ENCODE measurements at regions not wholly inside any gene's neighbourhood (a gene's known extent, or its start where the extent isn't known, plus 50 kb on each side); places are given as distances from the start of the nearest gene placed in this dataset.
A peak's percentile ranks its signal among the peaks of the same experiment; 100 is the strongest.
"Not testable (repeated sequence)": the region's sequence is repeated elsewhere in the genome, so short reads cannot be mapped to it uniquely, and the experiment has no call there.

GRCh38 chr5:172546196-172546595, 91.9 kb upstream of the SH3PXD2B start:
- no peak for DNase-seq

GRCh38 chr5:172545291-172545801, 91.0 kb upstream of the SH3PXD2B start:
- DNase-seq, result no peak

- no peak for DNase-seq
Observed at GRCh38 chr5:172544371-172545095, 90.2 kb upstream of the SH3PXD2B start.

- DNase-seq, result no peak
Observed at GRCh38 chr5:172543484-172544298, 89.4 kb upstream of the SH3PXD2B start.

GRCh38 chr5:172542651-172543131, 88.4 kb upstream of the SH3PXD2B start:
- no peak for DNase-seq

- no peak for DNase-seq
Observed at GRCh38 chr5:172541773-172542136, 87.4 kb upstream of the SH3PXD2B start.

GRCh38 chr5:172541099-172541772, 86.9 kb upstream of the SH3PXD2B start:
- no peak for DNase-seq

GRCh38 chr5:172540099-172540870, 86.0 kb upstream of the SH3PXD2B start:
- no peak for DNase-seq

GRCh38 chr5:172535108-172535445, 80.8 kb upstream of the SH3PXD2B start:
- no peak for DNase-seq

- DNase-seq, result peak; percentile 62
Observed at GRCh38 chr5:172534229-172535107, 80.1 kb upstream of the SH3PXD2B start.

- DNase-seq, result peak; percentile 9
Observed at GRCh38 chr5:172533399-172534228, 79.3 kb upstream of the SH3PXD2B start.

GRCh38 chr5:172533058-172533398, 78.7 kb upstream of the SH3PXD2B start:
- DNase-seq, result no peak

GRCh38 chr5:172532439-172532838, 78.1 kb upstream of the SH3PXD2B start:
- DNase-seq, result not testable (repeated sequence)

GRCh38 chr5:172531704-172532026, 77.3 kb upstream of the SH3PXD2B start:
- DNase-seq, result no peak

GRCh38 chr5:172530878-172531703, 76.8 kb upstream of the SH3PXD2B start:
- peak; percentile 72 for DNase-seq

- DNase-seq, result no peak
Observed at GRCh38 chr5:172530406-172530805, 76.1 kb upstream of the SH3PXD2B start.

- DNase-seq, result no peak
Observed at GRCh38 chr5:172529896-172530295, 75.6 kb upstream of the SH3PXD2B start.

- no peak for DNase-seq
Observed at GRCh38 chr5:172528440-172528839, 74.1 kb upstream of the SH3PXD2B start.

GRCh38 chr5:172527559-172527958, 73.2 kb upstream of the SH3PXD2B start:
- no peak for DNase-seq

- DNase-seq, result no peak
Observed at GRCh38 chr5:172525996-172526360, 71.7 kb upstream of the SH3PXD2B start.
